Endothelial cell of umbilical vein (primary cell): ENCODE measurements at regions not wholly inside any gene's neighbourhood (a gene's known extent, or its start where the extent isn't known, plus 50 kb on each side); places are given as distances from the start of the nearest gene placed in this dataset.

ENCODE experiments used
- CTCF ChIP-seq, 2 donors: IDR thresholded peaks; 1 replicate in 1 of 2; 2 replicates in 1 of 2; pipeline ENCODE4 v1.5.1; 2011; ENCODE audit warnings: low read length in 2 of 2, mild to moderate bottlenecking in 2 of 2, moderate library complexity in 2 of 2, control low read depth in 1 of 2, inconsistent platforms in 1 of 2, low read depth in 1 of 2; ENCODE audit not compliant: insufficient read depth in 1 of 2; ENCODE audit errors: extremely low read depth in 1 of 2
- EZH2 ChIP-seq: IDR thresholded peaks from 2 replicates; pipeline ENCODE4 v1.6.1; 2012; ENCODE audit warnings: borderline replicate concordance, low read depth, mild to moderate bottlenecking, moderate library complexity, low read length, inconsistent platforms; ENCODE audit not compliant: severe bottlenecking
- FOS ChIP-seq: IDR thresholded peaks from 2 replicates; pipeline ENCODE4 v1.6.1; 2011; ENCODE audit warnings: mild to moderate bottlenecking, low read length, moderate library complexity, borderline replicate concordance; ENCODE audit not compliant: insufficient read depth
- JUN ChIP-seq: IDR thresholded peaks from 2 replicates; pipeline ENCODE4 v1.6.1; 2011; ENCODE audit warnings: borderline replicate concordance, low read depth; ENCODE audit not compliant: insufficient read length, insufficient read depth
- MYC ChIP-seq: IDR thresholded peaks from one replicate; pipeline ENCODE4 v1.6.1; 2011; ENCODE audit warnings: mild to moderate bottlenecking, low read depth, low read length
- POLR2A ChIP-seq: IDR thresholded peaks from 2 replicates; pipeline ENCODE4 v1.6.1; 2012; ENCODE audit warnings: low read depth, mild to moderate bottlenecking, control low read depth, low read length
- TF ChIP-seq, protein P1 (sequence below): IDR thresholded peaks from 2 replicates; pipeline ENCODE4 v1.6.1; 2011; ENCODE audit not compliant: insufficient read depth, insufficient read length

DNA sequence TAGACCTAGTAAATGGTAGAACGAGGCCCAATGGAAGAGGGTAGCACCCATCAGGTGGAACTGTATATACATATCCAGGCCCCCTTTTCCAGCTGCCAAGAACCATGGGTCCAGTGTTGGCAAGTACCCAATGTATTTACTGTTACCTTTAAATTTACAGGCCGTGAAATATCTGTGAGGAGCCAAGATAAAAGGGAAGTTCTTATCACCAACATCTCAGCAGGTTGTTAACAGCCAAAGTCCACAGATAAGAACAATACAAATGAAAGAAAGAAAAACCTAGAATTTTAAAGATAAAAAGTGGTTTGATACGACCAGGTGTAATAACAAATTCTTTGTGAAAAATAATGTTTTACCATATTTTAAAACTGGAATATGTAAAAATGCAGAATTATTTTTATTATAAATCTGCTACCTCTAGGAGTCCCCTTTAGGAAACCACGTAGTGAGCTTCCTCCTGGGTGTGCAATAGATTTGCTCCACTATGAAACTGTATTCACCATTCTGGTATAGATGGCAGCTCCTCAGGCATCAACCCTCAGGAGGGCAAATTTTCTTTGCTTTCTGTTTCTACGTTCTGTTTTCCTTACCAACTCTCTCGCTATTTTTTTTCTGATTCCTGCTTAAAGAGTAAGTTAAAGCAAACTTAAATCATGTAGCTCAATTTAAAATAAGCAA, 292.2 kb upstream of the SLC10A2 start:
- TF ChIP-seq POLR2A (no peak), JUN (no peak), CTCF (IDR thresholded peaks at IDR 0.05; ENCODE audit: extremely low read depth in 1 of 2, insufficient read depth in 1 of 2, low read depth in 1 of 2, low read length in 2 of 2) (no peak), FOS (no peak), EZH2 (no peak), MYC (no peak)
- TF ChIP-seq, protein P1, sequence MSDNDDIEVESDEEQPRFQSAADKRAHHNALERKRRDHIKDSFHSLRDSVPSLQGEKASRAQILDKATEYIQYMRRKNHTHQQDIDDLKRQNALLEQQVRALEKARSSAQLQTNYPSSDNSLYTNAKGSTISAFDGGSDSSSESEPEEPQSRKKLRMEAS, result no peak
